ENCODE measurements at regions not wholly inside any gene's neighbourhood (a gene's known extent, or its start where the extent isn't known, plus 50 kb on each side); places are given as distances from the start of the nearest gene placed in this dataset.

DNA sequence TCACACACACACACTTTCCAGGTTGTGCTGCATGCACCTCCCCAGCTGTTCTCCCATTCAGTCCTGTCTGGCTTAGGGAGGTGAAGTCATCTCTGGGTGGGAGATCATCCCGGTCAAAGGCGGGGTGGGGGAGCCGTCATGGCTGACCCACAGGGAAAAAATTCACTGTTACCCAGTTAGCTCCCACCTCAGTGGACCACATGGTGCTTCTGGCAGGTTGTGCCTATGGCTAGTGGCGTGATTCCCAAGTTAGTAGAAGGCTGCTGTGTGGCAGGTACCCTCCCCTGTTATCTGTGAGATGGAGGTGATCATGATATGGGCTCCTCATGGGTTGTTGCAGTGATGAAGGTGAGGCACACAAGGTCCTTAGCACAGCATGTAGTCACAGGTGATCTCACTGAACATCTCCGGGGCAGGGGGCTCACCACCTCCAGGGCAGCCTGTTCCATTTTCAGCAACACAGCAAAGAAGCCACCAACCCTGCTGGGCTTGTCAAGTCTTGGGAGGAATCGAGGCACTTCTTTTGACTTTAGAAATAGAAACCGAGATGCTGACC lies 154.9 kb upstream of the CCND2 start:
- no peaks in the 10 kb centered on the region for H4K20me1 ChIP-seq (ENCODE audit: insufficient read depth, low read length)
- H3F3A ChIP-seq (ENCODE audit: insufficient read depth, low read length) = no peaks in the 10 kb centered on the region
- H3K36me3 ChIP-seq (ENCODE audit: insufficient read depth, low read length) = no peaks in the 10 kb centered on the region
- H3K4me2 ChIP-seq (ENCODE audit: low read length) = no peak overlapping the region
- no peaks in the 10 kb centered on the region for H3K9me2 ChIP-seq (ENCODE audit: low read depth, low read length)
- no peaks in the 10 kb centered on the region for H3K9me3 ChIP-seq (ENCODE audit: low read length)
- TF ChIP-seq EZH2 (IDR thresholded peaks at IDR 0.05; ENCODE audit: borderline replicate concordance, low read length) = no peak
- TF ChIP-seq, protein P1, sequence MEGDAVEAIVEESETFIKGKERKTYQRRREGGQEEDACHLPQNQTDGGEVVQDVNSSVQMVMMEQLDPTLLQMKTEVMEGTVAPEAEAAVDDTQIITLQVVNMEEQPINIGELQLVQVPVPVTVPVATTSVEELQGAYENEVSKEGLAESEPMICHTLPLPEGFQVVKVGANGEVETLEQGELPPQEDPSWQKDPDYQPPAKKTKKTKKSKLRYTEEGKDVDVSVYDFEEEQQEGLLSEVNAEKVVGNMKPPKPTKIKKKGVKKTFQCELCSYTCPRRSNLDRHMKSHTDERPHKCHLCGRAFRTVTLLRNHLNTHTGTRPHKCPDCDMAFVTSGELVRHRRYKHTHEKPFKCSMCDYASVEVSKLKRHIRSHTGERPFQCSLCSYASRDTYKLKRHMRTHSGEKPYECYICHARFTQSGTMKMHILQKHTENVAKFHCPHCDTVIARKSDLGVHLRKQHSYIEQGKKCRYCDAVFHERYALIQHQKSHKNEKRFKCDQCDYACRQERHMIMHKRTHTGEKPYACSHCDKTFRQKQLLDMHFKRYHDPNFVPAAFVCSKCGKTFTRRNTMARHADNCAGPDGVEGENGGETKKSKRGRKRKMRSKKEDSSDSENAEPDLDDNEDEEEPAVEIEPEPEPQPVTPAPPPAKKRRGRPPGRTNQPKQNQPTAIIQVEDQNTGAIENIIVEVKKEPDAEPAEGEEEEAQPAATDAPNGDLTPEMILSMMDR (IDR thresholded peaks at IDR 0.05; ENCODE audit: low read length) = no peak
- H3K27ac ChIP-seq (ENCODE audit: low read depth, low read length, poor library complexity, severe bottlenecking) = no peak overlapping the region
- H3K4me1 ChIP-seq (ENCODE audit: insufficient read depth, low read length, severe bottlenecking) = no peaks in the 10 kb centered on the region
- H2AFZ ChIP-seq (ENCODE audit: low read length) = no peak overlapping the region
- no peaks in the 10 kb centered on the region for H3K27me3 ChIP-seq (ENCODE audit: insufficient read depth, low read length)
- H3K79me2 ChIP-seq (ENCODE audit: insufficient read depth, low read length) = no peaks in the 10 kb centered on the region
- no peak overlapping the region for H3K4me3 ChIP-seq (ENCODE audit: low read depth, low read length, poor library complexity, severe bottlenecking)
- no peak overlapping the region for H3K9ac ChIP-seq (ENCODE audit: low read length)

DNA sequence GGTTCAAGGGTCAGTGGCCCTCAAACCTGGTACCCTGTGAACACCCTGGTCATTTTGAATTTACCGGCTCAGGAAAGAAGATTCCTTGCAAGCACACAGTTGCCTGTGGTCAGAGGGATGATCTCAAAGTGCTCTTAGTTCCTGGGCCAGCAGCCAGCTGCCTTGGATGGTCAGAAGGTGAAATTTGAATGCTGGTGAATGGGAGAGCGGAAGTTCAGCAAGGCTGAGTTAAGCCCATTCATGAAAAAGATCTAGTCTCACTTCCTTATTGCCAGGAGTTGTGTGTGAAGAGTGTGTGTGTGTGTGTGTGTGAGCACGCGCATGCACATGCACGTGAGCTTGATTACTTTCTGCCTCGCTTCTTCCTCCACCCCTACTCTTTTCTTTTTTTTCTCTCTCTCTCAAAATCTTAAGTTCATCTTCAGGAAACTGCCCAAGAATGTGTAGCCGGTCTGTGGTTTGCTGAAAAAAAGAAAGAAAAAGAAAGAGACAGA lies 155.5 kb upstream of the CCND2 start:
- H3K27ac ChIP-seq (ENCODE audit: low read depth, low read length, poor library complexity, severe bottlenecking) = no peak overlapping the region
- H2AFZ ChIP-seq (ENCODE audit: low read length) = no peak overlapping the region
- no peaks in the 10 kb centered on the region for H3K79me2 ChIP-seq (ENCODE audit: insufficient read depth, low read length)
- no peaks in the 10 kb centered on the region for H3K4me1 ChIP-seq (ENCODE audit: insufficient read depth, low read length, severe bottlenecking)
- H3K9ac ChIP-seq (ENCODE audit: low read length) = no peak overlapping the region
- H3F3A ChIP-seq (ENCODE audit: insufficient read depth, low read length) = no peaks in the 10 kb centered on the region
- no peaks in the 10 kb centered on the region for H4K20me1 ChIP-seq (ENCODE audit: insufficient read depth, low read length)
- H3K4me3 ChIP-seq (ENCODE audit: low read depth, low read length, poor library complexity, severe bottlenecking) = no peak overlapping the region
- H3K4me2 ChIP-seq (ENCODE audit: low read length) = no peak overlapping the region
- no peaks in the 10 kb centered on the region for H3K36me3 ChIP-seq (ENCODE audit: insufficient read depth, low read length)
- H3K27me3 ChIP-seq (ENCODE audit: insufficient read depth, low read length) = no peaks in the 10 kb centered on the region
- no peaks in the 10 kb centered on the region for H3K9me3 ChIP-seq (ENCODE audit: low read length)
- H3K9me2 ChIP-seq (ENCODE audit: low read depth, low read length) = no peaks in the 10 kb centered on the region
- no peak for TF ChIP-seq EZH2 (IDR thresholded peaks at IDR 0.05; ENCODE audit: borderline replicate concordance, low read length)
- TF ChIP-seq, protein P1 (IDR thresholded peaks at IDR 0.05; ENCODE audit: low read length) = no peak

DNA sequence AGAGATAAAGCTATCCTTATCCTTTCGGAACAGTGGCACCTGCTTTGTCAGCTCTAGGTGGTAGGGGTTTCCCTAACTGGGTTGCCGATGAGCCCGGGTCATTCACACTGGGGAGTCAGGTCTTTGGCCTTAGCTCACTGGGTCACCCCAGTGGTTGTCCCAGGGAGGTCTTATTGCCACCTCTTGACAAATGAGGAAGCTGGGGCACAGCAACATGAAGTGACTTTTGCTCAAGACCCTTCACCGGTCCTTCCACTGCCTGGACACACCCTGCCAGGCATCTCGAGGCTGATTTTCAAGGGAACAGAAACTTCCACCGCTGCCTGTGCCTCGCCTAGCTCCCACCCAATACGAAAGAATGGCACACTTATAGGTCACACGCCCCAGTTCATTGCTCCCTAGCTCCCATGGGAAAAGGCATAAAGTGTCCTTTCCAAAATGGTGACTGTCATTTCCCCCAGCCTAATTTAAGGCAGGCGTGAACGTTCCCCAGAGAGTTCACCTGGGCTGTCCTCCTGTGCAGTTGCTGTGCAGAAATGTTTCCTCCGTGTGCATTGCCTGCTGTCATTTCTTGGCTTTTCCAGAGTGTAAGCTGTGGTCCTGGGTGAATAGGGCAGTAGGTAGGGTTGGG lies 156.1 kb upstream of the CCND2 start:
- TF ChIP-seq, protein P1 (IDR thresholded peaks at IDR 0.05; ENCODE audit: low read length) = no peak
- no peak for TF ChIP-seq EZH2 (IDR thresholded peaks at IDR 0.05; ENCODE audit: borderline replicate concordance, low read length)
- no peak overlapping the region for H3K9ac ChIP-seq (ENCODE audit: low read length)
- H3K9me3 ChIP-seq (ENCODE audit: low read length) = no peaks in the 10 kb centered on the region
- no peak overlapping the region for H3K4me3 ChIP-seq (ENCODE audit: low read depth, low read length, poor library complexity, severe bottlenecking)
- no peak overlapping the region for H2AFZ ChIP-seq (ENCODE audit: low read length)
- no peaks in the 10 kb centered on the region for H3K27me3 ChIP-seq (ENCODE audit: insufficient read depth, low read length)
- no peaks in the 10 kb centered on the region for H3K79me2 ChIP-seq (ENCODE audit: insufficient read depth, low read length)
- no peak overlapping the region for H3K4me2 ChIP-seq (ENCODE audit: low read length)
- H3K4me1 ChIP-seq (ENCODE audit: insufficient read depth, low read length, severe bottlenecking) = no peaks in the 10 kb centered on the region
- H3K9me2 ChIP-seq (ENCODE audit: low read depth, low read length) = no peaks in the 10 kb centered on the region
- no peaks in the 10 kb centered on the region for H3F3A ChIP-seq (ENCODE audit: insufficient read depth, low read length)
- H4K20me1 ChIP-seq (ENCODE audit: insufficient read depth, low read length) = no peaks in the 10 kb centered on the region
- H3K36me3 ChIP-seq (ENCODE audit: insufficient read depth, low read length) = no peaks in the 10 kb centered on the region
- H3K27ac ChIP-seq (ENCODE audit: low read depth, low read length, poor library complexity, severe bottlenecking) = no peak overlapping the region

All from OCI-LY1 (cell line).